Suprapubic skin (tissue), 3 donors: ENCODE measurements at regions not wholly inside any gene's neighbourhood (a gene's known extent, or its start where the extent isn't known, plus 50 kb on each side); places are given as distances from the start of the nearest gene placed in this dataset.

ENCODE experiments used
- CTCF ChIP-seq, 2 donors: fragments of 200-600 bp in 1 of 2; fragments of 450-650 bp in 1 of 2; sonication (generic) in 1 of 2; IDR thresholded peaks; one replicate each; pipeline ENCODE4 v1.5.1; 2016 to 2019; ENCODE audit warnings: antibody characterized with exemption in 2 of 2, mild to moderate bottlenecking in 1 of 2, moderate library complexity in 1 of 2
- POLR2A ChIP-seq, 2 donors: fragments of 450-650 bp; IDR thresholded peaks; one replicate each; pipeline ENCODE4 v1.6.1; 2017; ENCODE audit warnings: antibody characterized with exemption in 2 of 2, mild to moderate bottlenecking in 2 of 2, moderate library complexity in 2 of 2

DNA sequence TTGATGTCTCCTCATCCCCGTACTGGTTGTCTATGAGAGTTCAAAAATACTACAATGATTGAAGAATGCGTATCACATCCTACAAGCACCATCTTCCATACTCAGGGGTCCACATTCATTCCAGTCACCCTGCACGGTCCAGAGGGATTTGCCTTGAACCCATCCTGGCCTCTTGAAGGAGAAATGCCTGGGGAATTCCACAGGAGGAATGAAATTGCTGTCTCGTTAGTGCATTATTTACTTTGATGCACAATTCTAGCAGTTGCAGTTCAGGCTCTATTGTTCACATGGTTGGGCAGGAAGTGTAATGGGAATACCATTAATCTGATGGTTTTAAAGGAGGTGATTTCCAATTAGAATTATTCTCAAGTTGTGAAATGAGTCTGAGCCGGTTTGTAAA is 369.1 kb upstream of the XYLT1 start:
- no peak for TF ChIP-seq POLR2A (IDR thresholded peaks at IDR 0.05)
- TF ChIP-seq CTCF (IDR thresholded peaks at IDR 0.05): no peak
